ENCODE measurements at regions not wholly inside any gene's neighbourhood (a gene's known extent, or its start where the extent isn't known, plus 50 kb on each side); places are given as distances from the start of the nearest gene placed in this dataset.

- H3K27ac ChIP-seq (ENCODE audit: low read length), result no peak overlapping the region
- no peaks in the 10 kb centered on the region for H3K36me3 ChIP-seq (ENCODE audit: insufficient read depth, low read length)
- H3K9me3 ChIP-seq (ENCODE audit: insufficient read depth, low read length, severe bottlenecking), result no peaks in the 10 kb centered on the region
- H3K9ac ChIP-seq (ENCODE audit: low read depth, low read length), result no peak overlapping the region
- TF ChIP-seq EZH2 (IDR thresholded peaks at IDR 0.05; ENCODE audit: borderline replicate concordance, low read depth, low read length, severe bottlenecking), result no peak
- TF ChIP-seq CTCF (IDR thresholded peaks at IDR 0.05; ENCODE audit: borderline replicate concordance, extremely low read depth, low read length, poor library complexity, severe bottlenecking), result no peak
- no peaks in the 10 kb centered on the region for H3K4me1 ChIP-seq (ENCODE audit: insufficient read depth, low read length)
- no peak overlapping the region for H2AFZ ChIP-seq (ENCODE audit: low read depth, low read length)
- no peaks in the 10 kb centered on the region for H3K27me3 ChIP-seq (ENCODE audit: insufficient read depth, low read length, poor library complexity)
- no peak overlapping the region for H3K4me2 ChIP-seq (ENCODE audit: insufficient read depth, low read length)
- no peak overlapping the region for H3K4me3 ChIP-seq (ENCODE audit: low read depth in 1 of 2, low read length in 2 of 2)
- H4K20me1 ChIP-seq (ENCODE audit: insufficient read depth, low read length), result no peaks in the 10 kb centered on the region
- DNase-seq, result no peak
- ATAC-seq (ENCODE audit: insufficient read depth, low read depth), result no peak
- no peaks in the 10 kb centered on the region for H3K79me2 ChIP-seq (ENCODE audit: insufficient read depth, low read length)
Measured at GRCh38 chr5:18829539-18829938, 1158.5 kb downstream of the CDH18 start.

GRCh38 chr5:18850216-18850615, 1137.8 kb downstream of the CDH18 start:
- ATAC-seq (ENCODE audit: insufficient read depth, low read depth) (no peak), DNase-seq (no peak)
- no peaks in the 10 kb centered on the region for H4K20me1 ChIP-seq (ENCODE audit: insufficient read depth, low read length)
- H3K36me3 ChIP-seq (ENCODE audit: insufficient read depth, low read length), result no peaks in the 10 kb centered on the region
- H3K27ac ChIP-seq (ENCODE audit: low read length), result no peak overlapping the region
- no peak overlapping the region for H3K4me2 ChIP-seq (ENCODE audit: insufficient read depth, low read length)
- no peaks in the 10 kb centered on the region for H3K9me3 ChIP-seq (ENCODE audit: insufficient read depth, low read length, severe bottlenecking)
- no peaks in the 10 kb centered on the region for H3K27me3 ChIP-seq (ENCODE audit: insufficient read depth, low read length, poor library complexity)
- no peak overlapping the region for H3K9ac ChIP-seq (ENCODE audit: low read depth, low read length)
- H3K4me1 ChIP-seq (ENCODE audit: insufficient read depth, low read length), result no peaks in the 10 kb centered on the region
- H3K79me2 ChIP-seq (ENCODE audit: insufficient read depth, low read length), result no peaks in the 10 kb centered on the region
- no peak overlapping the region for H2AFZ ChIP-seq (ENCODE audit: low read depth, low read length)
- no peak overlapping the region for H3K4me3 ChIP-seq (ENCODE audit: low read depth in 1 of 2, low read length in 2 of 2)
- TF ChIP-seq CTCF (IDR thresholded peaks at IDR 0.05; ENCODE audit: borderline replicate concordance, extremely low read depth, low read length, poor library complexity, severe bottlenecking) (no peak), EZH2 (IDR thresholded peaks at IDR 0.05; ENCODE audit: borderline replicate concordance, low read depth, low read length, severe bottlenecking) (no peak)

- Histone ChIP-seq H2AFZ (ENCODE audit: low read depth, low read length) (no peak overlapping the region), H3K36me3 (ENCODE audit: insufficient read depth, low read length) (no peaks in the 10 kb centered on the region), H3K27me3 (ENCODE audit: insufficient read depth, low read length, poor library complexity) (no peaks in the 10 kb centered on the region), H3K4me3 (ENCODE audit: low read depth in 1 of 2, low read length in 2 of 2) (no peak overlapping the region), H3K4me2 (ENCODE audit: insufficient read depth, low read length) (no peak overlapping the region), H3K9me3 (ENCODE audit: insufficient read depth, low read length, severe bottlenecking) (no peaks in the 10 kb centered on the region), H3K27ac (ENCODE audit: low read length) (no peak overlapping the region), H3K4me1 (ENCODE audit: insufficient read depth, low read length) (no peaks in the 10 kb centered on the region), H4K20me1 (ENCODE audit: insufficient read depth, low read length) (no peaks in the 10 kb centered on the region), H3K79me2 (ENCODE audit: insufficient read depth, low read length) (no peaks in the 10 kb centered on the region), H3K9ac (ENCODE audit: low read depth, low read length) (no peak overlapping the region)
- ATAC-seq (ENCODE audit: insufficient read depth, low read depth), result no peak
- no peak for TF ChIP-seq CTCF (IDR thresholded peaks at IDR 0.05; ENCODE audit: borderline replicate concordance, extremely low read depth, low read length, poor library complexity, severe bottlenecking)
- no peak for TF ChIP-seq EZH2 (IDR thresholded peaks at IDR 0.05; ENCODE audit: borderline replicate concordance, low read depth, low read length, severe bottlenecking)
- no peak for DNase-seq
Measured at GRCh38 chr5:18872978-18873377, 1115.0 kb downstream of the CDH18 start.

GRCh38 chr5:18876565-18876964, 1111.4 kb downstream of the CDH18 start:
- TF ChIP-seq EZH2 (IDR thresholded peaks at IDR 0.05; ENCODE audit: borderline replicate concordance, low read depth, low read length, severe bottlenecking), result no peak
- TF ChIP-seq CTCF (IDR thresholded peaks at IDR 0.05; ENCODE audit: borderline replicate concordance, extremely low read depth, low read length, poor library complexity, severe bottlenecking), result no peak
- no peak overlapping the region for H3K27ac ChIP-seq (ENCODE audit: low read length)

More at GRCh38 chr5:18876565-18876964, 1111.4 kb downstream of the CDH18 start:
- Histone ChIP-seq H3K4me1 (ENCODE audit: insufficient read depth, low read length) (no peaks in the 10 kb centered on the region), H3K9me3 (ENCODE audit: insufficient read depth, low read length, severe bottlenecking) (no peaks in the 10 kb centered on the region), H3K79me2 (ENCODE audit: insufficient read depth, low read length) (no peaks in the 10 kb centered on the region), H3K36me3 (ENCODE audit: insufficient read depth, low read length) (no peaks in the 10 kb centered on the region), H3K9ac (ENCODE audit: low read depth, low read length) (no peak overlapping the region), H2AFZ (ENCODE audit: low read depth, low read length) (no peak overlapping the region), H3K4me3 (ENCODE audit: low read depth in 1 of 2, low read length in 2 of 2) (no peak overlapping the region), H3K4me2 (ENCODE audit: insufficient read depth, low read length) (no peak overlapping the region), H4K20me1 (ENCODE audit: insufficient read depth, low read length) (no peaks in the 10 kb centered on the region), H3K27me3 (ENCODE audit: insufficient read depth, low read length, poor library complexity) (no peaks in the 10 kb centered on the region)
- no peak for ATAC-seq (ENCODE audit: insufficient read depth, low read depth)
- no peak for DNase-seq

Measured in DND-41 (cell line).